ENCODE measurements at regions not wholly inside any gene's neighbourhood (a gene's known extent, or its start where the extent isn't known, plus 50 kb on each side); places are given as distances from the start of the nearest gene placed in this dataset.

- CTCF ChIA-PET = no interaction called here
- DNase-seq (ENCODE audit: low read depth, low spot score) = no peak
- no peak for TF ChIP-seq CTCF (IDR thresholded peaks at IDR 0.05; ENCODE audit: insufficient read depth, low read length, missing control alignments)
- POLR2A ChIA-PET = interaction anchor here (0.7 kb wide), 1 partner anchor 265 kb away, joined by 3 read pairs; no protein-coding TSS in a partner anchor
- no peak overlapping the region for H3K4me3 ChIP-seq (ENCODE audit: low read depth, low read length)
Measured at GRCh38 chr3:27576171-27576570, 92.0 kb upstream of the SLC4A7 start.

GRCh38 chr3:27575499-27575898 is 91.3 kb upstream of the SLC4A7 start:
- ChIA-PET CTCF (no interaction called here), POLR2A (no interaction called here)
- no peak for DNase-seq (ENCODE audit: low read depth, low spot score)
- H3K4me3 ChIP-seq (ENCODE audit: low read depth, low read length) = no peak overlapping the region
- no peak for TF ChIP-seq CTCF (IDR thresholded peaks at IDR 0.05; ENCODE audit: insufficient read depth, low read length, missing control alignments)

- CTCF ChIA-PET = no interaction called here
- no peak for TF ChIP-seq CTCF (IDR thresholded peaks at IDR 0.05; ENCODE audit: insufficient read depth, low read length, missing control alignments)
- H3K4me3 ChIP-seq (ENCODE audit: low read depth, low read length) = no peak overlapping the region
- POLR2A ChIA-PET = interaction anchor here (1.2 kb wide), 1 partner anchor 41 kb away, joined by 3 read pairs; no protein-coding TSS in a partner anchor
- no peak for DNase-seq (ENCODE audit: low read depth, low spot score)
Measured at GRCh38 chr3:27574438-27574795, 90.2 kb upstream of the SLC4A7 start.

DNA sequence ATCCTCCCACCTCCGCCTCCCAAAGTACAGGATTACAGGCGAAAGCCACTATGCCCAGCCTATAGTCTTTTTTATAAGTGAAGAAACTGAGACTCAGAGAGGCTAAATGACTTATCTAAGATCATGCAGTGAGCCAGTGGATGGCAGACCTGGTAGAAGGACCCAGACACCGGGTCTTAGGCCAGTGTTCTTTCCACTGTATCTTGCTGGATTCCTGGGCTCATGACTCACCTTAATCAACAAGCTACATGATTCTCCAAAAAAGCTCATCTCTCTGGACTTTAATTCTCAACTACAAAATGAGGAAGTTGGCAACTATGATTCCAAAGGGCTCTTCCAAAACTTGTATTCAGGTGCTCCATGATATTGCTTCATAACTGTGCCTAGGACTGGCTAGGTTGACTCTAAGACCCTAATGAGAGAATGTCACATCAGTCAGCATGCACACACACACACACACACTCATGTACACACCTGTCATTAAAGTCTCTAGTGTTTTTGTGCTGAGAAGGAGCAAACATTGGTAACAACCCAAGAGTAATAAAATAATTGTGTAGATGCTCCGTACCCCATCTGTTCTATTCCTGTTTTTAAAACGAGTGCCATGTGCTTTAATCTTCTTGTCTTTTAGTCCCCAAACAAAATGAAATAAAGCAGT is 89.7 kb upstream of the SLC4A7 start:
- no peak for DNase-seq (ENCODE audit: low read depth, low spot score)
- no peak for TF ChIP-seq CTCF (IDR thresholded peaks at IDR 0.05; ENCODE audit: insufficient read depth, low read length, missing control alignments)
- H3K4me3 ChIP-seq (ENCODE audit: low read depth, low read length) = no peak overlapping the region
- CTCF ChIA-PET = no interaction called here
- POLR2A ChIA-PET = interaction anchor here (1.2 kb wide), 1 partner anchor 40 kb away, joined by 3 read pairs; no protein-coding TSS in a partner anchor

DNA sequence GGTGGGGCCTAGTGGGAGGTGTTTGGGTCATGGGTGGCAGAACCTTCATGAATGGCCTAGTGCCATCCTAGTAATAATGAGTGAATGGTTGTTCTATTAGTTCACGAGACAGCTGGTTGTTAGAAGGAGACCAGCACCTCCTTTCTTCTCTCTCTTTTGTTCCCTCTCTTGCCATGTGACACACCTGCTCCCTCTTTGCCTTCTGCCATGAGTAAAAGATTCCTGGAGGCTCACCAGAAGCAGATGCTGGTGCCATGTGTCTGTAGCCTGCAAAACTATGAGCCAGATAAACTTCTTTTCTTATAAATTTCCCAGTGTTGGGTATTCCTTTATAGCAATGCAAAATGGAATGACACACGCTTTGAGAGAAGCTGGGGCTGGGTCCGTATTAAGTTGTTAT is 89.0 kb upstream of the SLC4A7 start:
- DNase-seq (ENCODE audit: low read depth, low spot score) = no peak
- CTCF ChIA-PET = no interaction called here
- no peak for TF ChIP-seq CTCF (IDR thresholded peaks at IDR 0.05; ENCODE audit: insufficient read depth, low read length, missing control alignments)
- H3K4me3 ChIP-seq (ENCODE audit: low read depth, low read length) = no peak overlapping the region
- POLR2A ChIA-PET = no interaction called here

DNA sequence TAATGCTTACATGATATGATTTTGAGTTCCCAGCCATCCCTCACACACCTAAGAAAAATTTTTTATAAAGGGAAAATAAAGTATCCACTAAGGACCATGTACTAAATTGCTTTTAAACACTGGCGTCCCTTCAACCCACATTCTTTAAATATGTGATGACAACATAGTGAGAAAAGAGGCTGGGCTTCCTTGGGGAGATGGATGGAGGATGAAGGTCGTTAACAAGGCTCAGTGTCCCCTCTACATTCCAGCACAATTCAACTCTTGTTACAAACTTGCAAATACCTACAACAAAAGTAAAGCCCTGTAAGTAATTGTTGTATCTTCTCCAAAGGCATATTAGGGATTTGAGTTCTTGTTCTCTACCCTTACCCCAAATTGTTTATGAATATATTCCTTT is 87.2 kb upstream of the SLC4A7 start:
- no peak for TF ChIP-seq CTCF (IDR thresholded peaks at IDR 0.05; ENCODE audit: insufficient read depth, low read length, missing control alignments)
- DNase-seq (ENCODE audit: low read depth, low spot score) = no peak
- H3K4me3 ChIP-seq (ENCODE audit: low read depth, low read length) = no peak overlapping the region
- ChIA-PET CTCF (no interaction called here), POLR2A (no interaction called here)
